GM23338 (cell line): ENCODE measurements at regions not wholly inside any gene's neighbourhood (a gene's known extent, or its start where the extent isn't known, plus 50 kb on each side); places are given as distances from the start of the nearest gene placed in this dataset.

Experiments used
- ATAC-seq: fragments of 200-7000 bp; cut with Tn5 transposase; 3 replicates; pipeline ENCODE4 v1.9.1; 2020
- DNase-seq: peaks from one replicate; pipeline ENCODE4 v3.0.0-alpha.2; 2015; ENCODE audit warnings: low spot score
- H2AFZ ChIP-seq: fragments of 200-600 bp; sonication (generic); 2 replicates; pipeline ENCODE4 v1.8.0; 2016; ENCODE audit warnings: antibody characterized with exemption, mild to moderate bottlenecking, moderate library complexity
- H3F3A ChIP-seq: fragments of 200-600 bp; sonication (generic); replicated peaks from 2 replicates; pipeline ENCODE4 v1.8.0; 2017; ENCODE audit warnings: antibody characterized with exemption, mixed run types, low read depth
- H3K27ac ChIP-seq: fragments of 200-600 bp; sonication (generic); 2 replicates; pipeline ENCODE4 v1.6.1; 2016; ENCODE audit warnings: low read depth
- H3K27me3 ChIP-seq: fragments of 200-600 bp; sonication (generic); 2 replicates; pipeline ENCODE4 v1.8.0; 2016; ENCODE audit warnings: mild to moderate bottlenecking, mixed run types, moderate library complexity; ENCODE audit not compliant: insufficient read depth
- H3K36me3 ChIP-seq: fragments of 200-600 bp; sonication (generic); 2 replicates; pipeline ENCODE4 v1.8.0; 2016; ENCODE audit warnings: mild to moderate bottlenecking; ENCODE audit not compliant: insufficient read depth
- H3K4me1 ChIP-seq: fragments of 200-600 bp; sonication (generic); 2 replicates; pipeline ENCODE4 v1.8.0; 2016; ENCODE audit warnings: mild to moderate bottlenecking, moderate library complexity; ENCODE audit not compliant: insufficient read depth
- H3K4me2 ChIP-seq: fragments of 200-600 bp; sonication (generic); 2 replicates; pipeline ENCODE4 v1.7.1; 2017; ENCODE audit warnings: mixed run types
- H3K4me3 ChIP-seq: fragments of 200-600 bp; sonication (generic); 2 replicates; pipeline ENCODE4 v1.6.1; 2016; ENCODE audit warnings: mixed run types
- H3K79me2 ChIP-seq: fragments of 200-600 bp; sonication (generic); replicated peaks from 2 replicates; pipeline ENCODE4 v1.8.0; 2017; ENCODE audit warnings: mild to moderate bottlenecking; ENCODE audit not compliant: insufficient read depth
- H3K9me2 ChIP-seq: fragments of 200-600 bp; sonication (generic); 2 replicates; pipeline ENCODE4 v1.8.0; 2017; ENCODE audit not compliant: insufficient read depth
- H4K20me1 ChIP-seq: fragments of 200-600 bp; sonication (generic); replicated peaks from 2 replicates; pipeline ENCODE4 v1.8.0; 2017; ENCODE audit warnings: mild to moderate bottlenecking; ENCODE audit not compliant: insufficient read depth
- H3K27ac Mint-ChIP-seq: 2 replicates; pipeline ENCODE4 v1.8.0; 2020; ENCODE audit warnings: inconsistent platforms, mild to moderate bottlenecking, moderate library complexity, mixed read lengths
- H3K27me3 Mint-ChIP-seq: 3 replicates; pipeline ENCODE4 v1.8.0; 2022; ENCODE audit warnings: low read depth, mild to moderate bottlenecking, moderate library complexity, mixed read lengths, inconsistent platforms; ENCODE audit not compliant: insufficient read depth, poor library complexity
- H3K36me3 Mint-ChIP-seq: 3 replicates; pipeline ENCODE4 v1.8.0; 2021; ENCODE audit warnings: low read depth, mild to moderate bottlenecking, inconsistent platforms, moderate library complexity, mixed read lengths
- H3K4me1 Mint-ChIP-seq: 3 replicates; pipeline ENCODE4 v1.8.0; 2020; ENCODE audit warnings: mild to moderate bottlenecking, inconsistent platforms, mixed read lengths
- H3K4me3 Mint-ChIP-seq: 3 replicates; pipeline ENCODE4 v1.8.0; 2021; ENCODE audit warnings: moderate library complexity, mild to moderate bottlenecking, inconsistent platforms, mixed read lengths
- H3K9me3 Mint-ChIP-seq: 3 replicates; pipeline ENCODE4 v1.8.0; 2020; ENCODE audit warnings: moderate library complexity, mild to moderate bottlenecking, inconsistent platforms, mixed read lengths
- CREB1 ChIP-seq: fragments of 250-450 bp; sonication (Bioruptor Pico); IDR thresholded peaks from 2 replicates; pipeline ENCODE4 v1.5.0; 2020; ENCODE audit warnings: low read depth, mild to moderate bottlenecking, moderate library complexity
- NANOG ChIP-seq: IDR thresholded peaks from 2 replicates; pipeline ENCODE4 v1.6.1; 2016; ENCODE audit warnings: antibody characterized with exemption, borderline replicate concordance
- STAT1 ChIP-seq: IDR thresholded peaks from one replicate; pipeline ENCODE4 v1.6.1; 2016; ENCODE audit warnings: antibody characterized with exemption; ENCODE audit not compliant: unreplicated experiment
- ZNF114 ChIP-seq: fragments of 250-450 bp; sonication (Bioruptor Pico); IDR thresholded peaks from 2 replicates; pipeline ENCODE4 v1.5.0; 2020; ENCODE audit warnings: mild to moderate bottlenecking, moderate library complexity
- ZNF331 ChIP-seq: fragments of 250-450 bp; sonication (Bioruptor Pico); IDR thresholded peaks from 2 replicates; pipeline ENCODE4 v1.5.0; 2020; ENCODE audit warnings: low read depth, mild to moderate bottlenecking, moderate library complexity
- TF ChIP-seq, protein P1 (sequence below): fragments of 250-450 bp; sonication (Bioruptor Pico); IDR thresholded peaks from 2 replicates; pipeline ENCODE4 v1.5.0; 2020; ENCODE audit warnings: mild to moderate bottlenecking, moderate library complexity
- TF ChIP-seq, protein P2 (sequence below): IDR thresholded peaks from one replicate; pipeline ENCODE4 v1.6.1; 2018; ENCODE audit warnings: antibody characterized with exemption; ENCODE audit not compliant: unreplicated experiment

DNA sequence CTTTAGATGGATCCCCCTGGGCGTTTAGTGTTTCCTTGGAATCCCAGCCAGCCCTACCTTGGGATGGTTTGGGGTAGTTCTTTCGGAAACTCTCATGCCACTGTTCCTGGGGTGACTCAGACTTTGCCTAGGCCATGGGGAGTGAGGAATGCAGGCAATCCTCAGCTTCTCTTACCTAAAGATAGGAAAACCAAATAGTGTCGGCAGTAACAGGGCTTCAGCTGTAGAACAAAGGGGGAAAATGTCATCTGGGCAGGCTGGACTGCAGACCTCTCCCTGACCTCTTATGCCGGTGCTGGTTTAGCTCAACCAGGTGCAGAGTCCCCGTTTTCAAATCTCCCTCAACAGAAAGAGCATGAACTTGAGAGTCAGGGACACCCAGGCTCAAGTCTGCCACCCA is 252.1 kb downstream of the TSN start (continued):
- TF ChIP-seq, protein P1, sequence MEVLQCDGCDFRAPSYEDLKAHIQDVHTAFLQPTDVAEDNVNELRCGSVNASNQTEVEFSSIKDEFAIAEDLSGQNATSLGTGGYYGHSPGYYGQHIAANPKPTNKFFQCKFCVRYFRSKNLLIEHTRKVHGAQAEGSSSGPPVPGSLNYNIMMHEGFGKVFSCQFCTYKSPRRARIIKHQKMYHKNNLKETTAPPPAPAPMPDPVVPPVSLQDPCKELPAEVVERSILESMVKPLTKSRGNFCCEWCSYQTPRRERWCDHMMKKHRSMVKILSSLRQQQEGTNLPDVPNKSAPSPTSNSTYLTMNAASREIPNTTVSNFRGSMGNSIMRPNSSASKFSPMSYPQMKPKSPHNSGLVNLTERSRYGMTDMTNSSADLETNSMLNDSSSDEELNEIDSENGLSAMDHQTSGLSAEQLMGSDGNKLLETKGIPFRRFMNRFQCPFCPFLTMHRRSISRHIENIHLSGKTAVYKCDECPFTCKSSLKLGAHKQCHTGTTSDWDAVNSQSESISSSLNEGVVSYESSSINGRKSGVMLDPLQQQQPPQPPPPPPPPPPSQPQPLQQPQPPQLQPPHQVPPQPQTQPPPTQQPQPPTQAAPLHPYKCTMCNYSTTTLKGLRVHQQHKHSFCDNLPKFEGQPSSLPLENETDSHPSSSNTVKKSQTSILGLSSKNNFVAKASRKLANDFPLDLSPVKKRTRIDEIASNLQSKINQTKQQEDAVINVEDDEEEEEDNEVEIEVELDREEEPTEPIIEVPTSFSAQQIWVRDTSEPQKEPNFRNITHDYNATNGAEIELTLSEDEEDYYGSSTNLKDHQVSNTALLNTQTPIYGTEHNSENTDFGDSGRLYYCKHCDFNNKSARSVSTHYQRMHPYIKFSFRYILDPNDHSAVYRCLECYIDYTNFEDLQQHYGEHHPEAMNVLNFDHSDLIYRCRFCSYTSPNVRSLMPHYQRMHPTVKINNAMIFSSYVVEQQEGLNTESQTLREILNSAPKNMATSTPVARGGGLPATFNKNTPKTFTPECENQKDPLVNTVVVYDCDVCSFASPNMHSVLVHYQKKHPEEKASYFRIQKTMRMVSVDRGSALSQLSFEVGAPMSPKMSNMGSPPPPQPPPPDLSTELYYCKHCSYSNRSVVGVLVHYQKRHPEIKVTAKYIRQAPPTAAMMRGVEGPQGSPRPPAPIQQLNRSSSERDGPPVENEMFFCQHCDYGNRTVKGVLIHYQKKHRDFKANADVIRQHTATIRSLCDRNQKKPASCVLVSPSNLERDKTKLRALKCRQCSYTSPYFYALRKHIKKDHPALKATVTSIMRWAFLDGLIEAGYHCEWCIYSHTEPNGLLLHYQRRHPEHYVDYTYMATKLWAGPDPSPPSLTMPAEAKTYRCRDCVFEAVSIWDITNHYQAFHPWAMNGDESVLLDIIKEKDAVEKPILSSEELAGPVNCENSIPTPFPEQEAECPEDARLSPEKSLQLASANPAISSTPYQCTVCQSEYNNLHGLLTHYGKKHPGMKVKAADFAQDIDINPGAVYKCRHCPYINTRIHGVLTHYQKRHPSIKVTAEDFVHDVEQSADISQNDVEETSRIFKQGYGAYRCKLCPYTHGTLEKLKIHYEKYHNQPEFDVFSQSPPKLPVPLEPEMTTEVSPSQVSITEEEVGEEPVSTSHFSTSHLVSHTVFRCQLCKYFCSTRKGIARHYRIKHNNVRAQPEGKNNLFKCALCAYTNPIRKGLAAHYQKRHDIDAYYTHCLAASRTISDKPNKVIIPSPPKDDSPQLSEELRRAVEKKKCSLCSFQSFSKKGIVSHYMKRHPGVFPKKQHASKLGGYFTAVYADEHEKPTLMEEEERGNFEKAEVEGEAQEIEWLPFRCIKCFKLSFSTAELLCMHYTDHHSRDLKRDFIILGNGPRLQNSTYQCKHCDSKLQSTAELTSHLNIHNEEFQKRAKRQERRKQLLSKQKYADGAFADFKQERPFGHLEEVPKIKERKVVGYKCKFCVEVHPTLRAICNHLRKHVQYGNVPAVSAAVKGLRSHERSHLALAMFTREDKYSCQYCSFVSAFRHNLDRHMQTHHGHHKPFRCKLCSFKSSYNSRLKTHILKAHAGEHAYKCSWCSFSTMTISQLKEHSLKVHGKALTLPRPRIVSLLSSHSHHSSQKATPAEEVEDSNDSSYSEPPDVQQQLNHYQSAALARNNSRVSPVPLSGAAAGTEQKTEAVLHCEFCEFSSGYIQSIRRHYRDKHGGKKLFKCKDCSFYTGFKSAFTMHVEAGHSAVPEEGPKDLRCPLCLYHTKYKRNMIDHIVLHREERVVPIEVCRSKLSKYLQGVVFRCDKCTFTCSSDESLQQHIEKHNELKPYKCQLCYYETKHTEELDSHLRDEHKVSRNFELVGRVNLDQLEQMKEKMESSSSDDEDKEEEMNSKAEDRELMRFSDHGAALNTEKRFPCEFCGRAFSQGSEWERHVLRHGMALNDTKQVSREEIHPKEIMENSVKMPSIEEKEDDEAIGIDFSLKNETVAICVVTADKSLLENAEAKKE (CRISPR knock-in tag): no peak
- no peak for TF ChIP-seq CREB1 (CRISPR knock-in tag)
- TF ChIP-seq ZNF114 (CRISPR knock-in tag): no peak
- no peak for TF ChIP-seq NANOG
- no peak for TF ChIP-seq STAT1
- no peak for TF ChIP-seq ZNF331

DNA sequence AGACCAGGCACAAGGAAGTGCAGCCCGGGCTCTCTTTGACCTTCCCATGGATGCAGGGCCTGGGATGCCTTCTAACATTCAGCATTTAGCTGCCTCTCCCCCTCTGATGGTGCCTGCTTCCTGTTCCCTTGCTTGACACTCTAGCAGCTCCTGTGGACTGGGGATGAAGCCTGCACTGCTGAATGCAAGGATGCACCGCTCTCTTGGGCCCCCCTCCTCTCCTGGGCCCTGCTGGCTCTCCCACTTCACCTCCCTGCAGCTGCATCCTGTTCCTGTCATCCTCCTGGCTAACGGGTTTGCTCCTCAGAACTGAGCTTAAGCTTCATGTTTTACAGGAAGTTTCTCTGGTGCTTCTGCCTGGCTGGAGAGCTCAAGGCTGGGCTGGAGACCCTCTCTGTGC is 254.1 kb downstream of the TSN start:
- TF ChIP-seq, protein P2, sequence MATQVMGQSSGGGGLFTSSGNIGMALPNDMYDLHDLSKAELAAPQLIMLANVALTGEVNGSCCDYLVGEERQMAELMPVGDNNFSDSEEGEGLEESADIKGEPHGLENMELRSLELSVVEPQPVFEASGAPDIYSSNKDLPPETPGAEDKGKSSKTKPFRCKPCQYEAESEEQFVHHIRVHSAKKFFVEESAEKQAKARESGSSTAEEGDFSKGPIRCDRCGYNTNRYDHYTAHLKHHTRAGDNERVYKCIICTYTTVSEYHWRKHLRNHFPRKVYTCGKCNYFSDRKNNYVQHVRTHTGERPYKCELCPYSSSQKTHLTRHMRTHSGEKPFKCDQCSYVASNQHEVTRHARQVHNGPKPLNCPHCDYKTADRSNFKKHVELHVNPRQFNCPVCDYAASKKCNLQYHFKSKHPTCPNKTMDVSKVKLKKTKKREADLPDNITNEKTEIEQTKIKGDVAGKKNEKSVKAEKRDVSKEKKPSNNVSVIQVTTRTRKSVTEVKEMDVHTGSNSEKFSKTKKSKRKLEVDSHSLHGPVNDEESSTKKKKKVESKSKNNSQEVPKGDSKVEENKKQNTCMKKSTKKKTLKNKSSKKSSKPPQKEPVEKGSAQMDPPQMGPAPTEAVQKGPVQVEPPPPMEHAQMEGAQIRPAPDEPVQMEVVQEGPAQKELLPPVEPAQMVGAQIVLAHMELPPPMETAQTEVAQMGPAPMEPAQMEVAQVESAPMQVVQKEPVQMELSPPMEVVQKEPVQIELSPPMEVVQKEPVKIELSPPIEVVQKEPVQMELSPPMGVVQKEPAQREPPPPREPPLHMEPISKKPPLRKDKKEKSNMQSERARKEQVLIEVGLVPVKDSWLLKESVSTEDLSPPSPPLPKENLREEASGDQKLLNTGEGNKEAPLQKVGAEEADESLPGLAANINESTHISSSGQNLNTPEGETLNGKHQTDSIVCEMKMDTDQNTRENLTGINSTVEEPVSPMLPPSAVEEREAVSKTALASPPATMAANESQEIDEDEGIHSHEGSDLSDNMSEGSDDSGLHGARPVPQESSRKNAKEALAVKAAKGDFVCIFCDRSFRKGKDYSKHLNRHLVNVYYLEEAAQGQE: no peak
- Mint-ChIP-seq H3K36me3 (peaks cover 3% of the 10 kb centered on the region; the same call in 2 of the 3 replicates), H3K4me3 (no peak overlapping the region), H3K27ac (no peak overlapping the region), H3K4me1 (peaks cover 12% of the 10 kb centered on the region; the same call in 2 of the 3 replicates), H3K27me3 (peaks cover 10% of the 10 kb centered on the region), H3K9me3 (peaks cover 8% of the 10 kb centered on the region; the same call in 2 of the 3 replicates)
- Histone ChIP-seq H3K27ac (no peak overlapping the region), H4K20me1 (no peaks in the 10 kb centered on the region), H2AFZ (peak overlapping the region; percentile 59; the same call in 1 of the 2 replicates), H3K4me2 (no peak overlapping the region), H3K27me3 (no peaks in the 10 kb centered on the region), H3K4me1 (no peaks in the 10 kb centered on the region), H3K36me3 (no peaks in the 10 kb centered on the region), H3F3A (no peaks in the 10 kb centered on the region), H3K79me2 (no peaks in the 10 kb centered on the region), H3K4me3 (no peak overlapping the region), H3K9me2 (no peaks in the 10 kb centered on the region)
- DNase-seq: no peak
- peak; percentile 40; the same call in 1 of the 3 replicates for ATAC-seq
